SK-N-SH treated with all-trans-retinoic acid at 6 μM for 48 hours (cell line): ENCODE measurements at regions not wholly inside any gene's neighbourhood (a gene's known extent, or its start where the extent isn't known, plus 50 kb on each side); places are given as distances from the start of the nearest gene placed in this dataset.

Source experiments
- ATAC-seq: fragments of 200-7000 bp; cut with Tn5 transposase; 3 replicates; pipeline ENCODE4 v1.9.1; 2020; ENCODE audit warnings: mild to moderate bottlenecking, moderate library complexity
- ARNTL ChIP-seq: fragments of 450-650 bp; formaldehyde crosslinking; IDR thresholded peaks from 2 replicates; pipeline ENCODE4 v1.5.0; 2020; ENCODE audit warnings: low read depth, mild to moderate bottlenecking, moderate library complexity, borderline replicate concordance
- BACH2 ChIP-seq: fragments of 250-450 bp; sonication (Bioruptor Pico); IDR thresholded peaks from 2 replicates; pipeline ENCODE4 v1.9.0; 2021; ENCODE audit warnings: mild to moderate bottlenecking, borderline replicate concordance
- CSDC2 ChIP-seq: fragments of 250-450 bp; sonication (Bioruptor Pico); IDR thresholded peaks from 2 replicates; pipeline ENCODE4 v1.5.0; 2020; ENCODE audit warnings: mild to moderate bottlenecking, moderate library complexity
- ESRRG ChIP-seq: fragments of 250-450 bp; sonication (Bioruptor Pico); IDR thresholded peaks from 2 replicates; pipeline ENCODE4 v1.6.1; 2021; ENCODE audit warnings: mild to moderate bottlenecking
- GLIS3 ChIP-seq: fragments of 250-450 bp; sonication (Bioruptor Pico); IDR thresholded peaks from 2 replicates; pipeline ENCODE4 v1.5.0; 2020; ENCODE audit warnings: mild to moderate bottlenecking, moderate library complexity
- ISL1 ChIP-seq: fragments of 250-450 bp; sonication (Bioruptor Pico); IDR thresholded peaks from 2 replicates; pipeline ENCODE4 v2.1.2; 2022; ENCODE audit warnings: mild to moderate bottlenecking, moderate library complexity
- OSR1 ChIP-seq: fragments of 250-450 bp; sonication (Bioruptor Pico); IDR thresholded peaks from 2 replicates; pipeline ENCODE4 v1.8.0; 2022; ENCODE audit warnings: moderate library complexity, mild to moderate bottlenecking, inconsistent platforms
- RARB ChIP-seq: fragments of 250-450 bp; sonication (Bioruptor Pico); IDR thresholded peaks from 2 replicates; pipeline ENCODE4 v1.8.0; 2021; ENCODE audit warnings: mild to moderate bottlenecking, moderate library complexity
- SNAI2 ChIP-seq: fragments of 250-450 bp; sonication (Bioruptor Pico); IDR thresholded peaks from 2 replicates; pipeline ENCODE4 v1.5.0; 2020; ENCODE audit warnings: mild to moderate bottlenecking, moderate library complexity
- TCF4 ChIP-seq: fragments of 250-450 bp; sonication (Bioruptor Pico); IDR thresholded peaks from 2 replicates; pipeline ENCODE4 v1.8.0; 2021; ENCODE audit warnings: mild to moderate bottlenecking, moderate library complexity, borderline replicate concordance
- TOX ChIP-seq: fragments of 250-450 bp; sonication (Bioruptor Pico); IDR thresholded peaks from 2 replicates; pipeline ENCODE4 v1.8.0; 2021; ENCODE audit warnings: mild to moderate bottlenecking, moderate library complexity, borderline replicate concordance
- ZC3H10 ChIP-seq: fragments of 250-450 bp; sonication (Bioruptor Pico); IDR thresholded peaks from 2 replicates; pipeline ENCODE4 v1.5.1; 2021; ENCODE audit warnings: mild to moderate bottlenecking, moderate library complexity
- ZFP3 ChIP-seq: fragments of 250-450 bp; sonication (Bioruptor Pico); IDR thresholded peaks from 2 replicates; pipeline ENCODE4 v1.5.0; 2020; ENCODE audit warnings: mild to moderate bottlenecking, moderate library complexity
- ZFP30 ChIP-seq: fragments of 450-650 bp; formaldehyde crosslinking; IDR thresholded peaks from 2 replicates; pipeline ENCODE4 v1.5.0; 2022; ENCODE audit warnings: mild to moderate bottlenecking, moderate library complexity
- ZNF565 ChIP-seq: fragments of 450-650 bp; formaldehyde crosslinking; conservative IDR thresholded peaks from 2 replicates; pipeline ENCODE4 v1.5.0; 2020; ENCODE audit warnings: low read depth, mild to moderate bottlenecking, moderate library complexity
- ZNF70 ChIP-seq: fragments of 450-650 bp; formaldehyde crosslinking; IDR thresholded peaks from 2 replicates; pipeline ENCODE4 v1.5.0; 2020; ENCODE audit warnings: mild to moderate bottlenecking, moderate library complexity
- ZNF8 ChIP-seq: fragments of 450-650 bp; formaldehyde crosslinking; IDR thresholded peaks from 2 replicates; pipeline ENCODE4 v1.5.0; 2020; ENCODE audit warnings: mild to moderate bottlenecking, moderate library complexity
- TF ChIP-seq, protein P1 (sequence below): fragments of 250-450 bp; sonication (Bioruptor Pico); IDR thresholded peaks from 2 replicates; pipeline ENCODE4 v1.5.0; 2020; ENCODE audit warnings: mild to moderate bottlenecking, moderate library complexity
- TF ChIP-seq, protein P2 (sequence below): fragments of 250-450 bp; sonication (Bioruptor Pico); IDR thresholded peaks from 2 replicates; pipeline ENCODE4 v1.8.0; 2021; ENCODE audit warnings: low read depth, mild to moderate bottlenecking, moderate library complexity, borderline replicate concordance
- TF ChIP-seq, protein P3 (sequence below): fragments of 250-450 bp; sonication (Bioruptor Pico); IDR thresholded peaks from 2 replicates; pipeline ENCODE4 v1.8.0; 2020; ENCODE audit warnings: mild to moderate bottlenecking, moderate library complexity, borderline replicate concordance
- TF ChIP-seq, protein P4 (sequence below): fragments of 250-450 bp; sonication (Bioruptor Pico); IDR thresholded peaks from 2 replicates; pipeline ENCODE4 v1.5.1; 2021; ENCODE audit warnings: mild to moderate bottlenecking, moderate library complexity
- TF ChIP-seq, protein P5 (sequence below): fragments of 250-450 bp; sonication (Bioruptor Pico); IDR thresholded peaks from 2 replicates; pipeline ENCODE4 v1.5.1; 2020; ENCODE audit warnings: low read depth, mild to moderate bottlenecking, moderate library complexity

DNA sequence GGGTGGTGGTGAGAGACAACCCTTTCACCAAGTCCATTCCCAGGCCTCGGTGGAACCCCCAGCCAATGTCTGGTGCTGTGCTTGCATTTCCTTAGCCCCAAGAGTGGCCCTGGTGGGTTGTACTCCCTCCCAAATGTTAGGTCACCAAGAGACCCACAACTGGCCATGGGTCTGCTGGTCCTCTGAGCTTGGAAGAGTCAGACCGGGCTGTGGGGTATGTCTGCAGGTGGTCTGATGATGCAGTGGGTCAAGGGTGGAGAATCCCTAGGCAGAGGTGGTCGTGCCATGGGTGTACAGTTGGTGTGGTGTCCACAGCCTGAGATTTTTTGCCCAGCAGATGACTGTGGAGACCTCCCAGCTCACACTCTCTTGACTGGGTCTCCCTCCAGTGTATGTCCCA is 535.7 kb upstream of the CNKSR2 start:
- ATAC-seq: no peak
- TF ChIP-seq ZNF70 (CRISPR knock-in tag): no peak
- no peak for TF ChIP-seq SNAI2 (CRISPR knock-in tag)
- TF ChIP-seq, protein P1, sequence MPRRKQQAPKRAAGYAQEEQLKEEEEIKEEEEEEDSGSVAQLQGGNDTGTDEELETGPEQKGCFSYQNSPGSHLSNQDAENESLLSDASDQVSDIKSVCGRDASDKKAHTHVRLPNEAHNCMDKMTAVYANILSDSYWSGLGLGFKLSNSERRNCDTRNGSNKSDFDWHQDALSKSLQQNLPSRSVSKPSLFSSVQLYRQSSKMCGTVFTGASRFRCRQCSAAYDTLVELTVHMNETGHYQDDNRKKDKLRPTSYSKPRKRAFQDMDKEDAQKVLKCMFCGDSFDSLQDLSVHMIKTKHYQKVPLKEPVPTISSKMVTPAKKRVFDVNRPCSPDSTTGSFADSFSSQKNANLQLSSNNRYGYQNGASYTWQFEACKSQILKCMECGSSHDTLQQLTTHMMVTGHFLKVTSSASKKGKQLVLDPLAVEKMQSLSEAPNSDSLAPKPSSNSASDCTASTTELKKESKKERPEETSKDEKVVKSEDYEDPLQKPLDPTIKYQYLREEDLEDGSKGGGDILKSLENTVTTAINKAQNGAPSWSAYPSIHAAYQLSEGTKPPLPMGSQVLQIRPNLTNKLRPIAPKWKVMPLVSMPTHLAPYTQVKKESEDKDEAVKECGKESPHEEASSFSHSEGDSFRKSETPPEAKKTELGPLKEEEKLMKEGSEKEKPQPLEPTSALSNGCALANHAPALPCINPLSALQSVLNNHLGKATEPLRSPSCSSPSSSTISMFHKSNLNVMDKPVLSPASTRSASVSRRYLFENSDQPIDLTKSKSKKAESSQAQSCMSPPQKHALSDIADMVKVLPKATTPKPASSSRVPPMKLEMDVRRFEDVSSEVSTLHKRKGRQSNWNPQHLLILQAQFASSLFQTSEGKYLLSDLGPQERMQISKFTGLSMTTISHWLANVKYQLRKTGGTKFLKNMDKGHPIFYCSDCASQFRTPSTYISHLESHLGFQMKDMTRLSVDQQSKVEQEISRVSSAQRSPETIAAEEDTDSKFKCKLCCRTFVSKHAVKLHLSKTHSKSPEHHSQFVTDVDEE (CRISPR knock-in tag): no peak
- TF ChIP-seq GLIS3 (CRISPR knock-in tag): no peak
- TF ChIP-seq TCF4 (CRISPR knock-in tag): no peak
- no peak for TF ChIP-seq ZNF8 (CRISPR knock-in tag)
- TF ChIP-seq, protein P2, sequence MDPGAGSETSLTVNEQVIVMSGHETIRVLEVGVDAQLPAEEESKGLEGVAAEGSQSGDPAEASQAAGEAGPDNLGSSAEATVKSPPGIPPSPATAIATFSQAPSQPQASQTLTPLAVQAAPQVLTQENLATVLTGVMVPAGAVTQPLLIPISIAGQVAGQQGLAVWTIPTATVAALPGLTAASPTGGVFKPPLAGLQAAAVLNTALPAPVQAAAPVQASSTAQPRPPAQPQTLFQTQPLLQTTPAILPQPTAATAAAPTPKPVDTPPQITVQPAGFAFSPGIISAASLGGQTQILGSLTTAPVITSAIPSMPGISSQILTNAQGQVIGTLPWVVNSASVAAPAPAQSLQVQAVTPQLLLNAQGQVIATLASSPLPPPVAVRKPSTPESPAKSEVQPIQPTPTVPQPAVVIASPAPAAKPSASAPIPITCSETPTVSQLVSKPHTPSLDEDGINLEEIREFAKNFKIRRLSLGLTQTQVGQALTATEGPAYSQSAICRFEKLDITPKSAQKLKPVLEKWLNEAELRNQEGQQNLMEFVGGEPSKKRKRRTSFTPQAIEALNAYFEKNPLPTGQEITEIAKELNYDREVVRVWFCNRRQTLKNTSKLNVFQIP: no peak
- no peak for TF ChIP-seq RARB
- TF ChIP-seq ARNTL (CRISPR knock-in tag): no peak
- TF ChIP-seq OSR1 (CRISPR knock-in tag): no peak
- no peak for TF ChIP-seq ZNF565
- TF ChIP-seq, protein P3, sequence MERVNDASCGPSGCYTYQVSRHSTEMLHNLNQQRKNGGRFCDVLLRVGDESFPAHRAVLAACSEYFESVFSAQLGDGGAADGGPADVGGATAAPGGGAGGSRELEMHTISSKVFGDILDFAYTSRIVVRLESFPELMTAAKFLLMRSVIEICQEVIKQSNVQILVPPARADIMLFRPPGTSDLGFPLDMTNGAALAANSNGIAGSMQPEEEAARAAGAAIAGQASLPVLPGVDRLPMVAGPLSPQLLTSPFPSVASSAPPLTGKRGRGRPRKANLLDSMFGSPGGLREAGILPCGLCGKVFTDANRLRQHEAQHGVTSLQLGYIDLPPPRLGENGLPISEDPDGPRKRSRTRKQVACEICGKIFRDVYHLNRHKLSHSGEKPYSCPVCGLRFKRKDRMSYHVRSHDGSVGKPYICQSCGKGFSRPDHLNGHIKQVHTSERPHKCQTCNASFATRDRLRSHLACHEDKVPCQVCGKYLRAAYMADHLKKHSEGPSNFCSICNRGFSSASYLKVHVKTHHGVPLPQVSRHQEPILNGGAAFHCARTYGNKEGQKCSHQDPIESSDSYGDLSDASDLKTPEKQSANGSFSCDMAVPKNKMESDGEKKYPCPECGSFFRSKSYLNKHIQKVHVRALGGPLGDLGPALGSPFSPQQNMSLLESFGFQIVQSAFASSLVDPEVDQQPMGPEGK (CRISPR knock-in tag): no peak
- no peak for TF ChIP-seq ZFP30 (CRISPR knock-in tag)
- TF ChIP-seq TOX (CRISPR knock-in tag): no peak
- TF ChIP-seq ZFP3 (CRISPR knock-in tag): no peak
- TF ChIP-seq, protein P4, sequence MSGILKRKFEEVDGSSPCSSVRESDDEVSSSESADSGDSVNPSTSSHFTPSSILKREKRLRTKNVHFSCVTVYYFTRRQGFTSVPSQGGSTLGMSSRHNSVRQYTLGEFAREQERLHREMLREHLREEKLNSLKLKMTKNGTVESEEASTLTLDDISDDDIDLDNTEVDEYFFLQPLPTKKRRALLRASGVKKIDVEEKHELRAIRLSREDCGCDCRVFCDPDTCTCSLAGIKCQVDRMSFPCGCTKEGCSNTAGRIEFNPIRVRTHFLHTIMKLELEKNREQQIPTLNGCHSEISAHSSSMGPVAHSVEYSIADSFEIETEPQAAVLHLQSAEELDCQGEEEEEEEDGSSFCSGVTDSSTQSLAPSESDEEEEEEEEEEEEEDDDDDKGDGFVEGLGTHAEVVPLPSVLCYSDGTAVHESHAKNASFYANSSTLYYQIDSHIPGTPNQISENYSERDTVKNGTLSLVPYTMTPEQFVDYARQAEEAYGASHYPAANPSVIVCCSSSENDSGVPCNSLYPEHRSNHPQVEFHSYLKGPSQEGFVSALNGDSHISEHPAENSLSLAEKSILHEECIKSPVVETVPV (CRISPR knock-in tag): no peak
- TF ChIP-seq BACH2: no peak
- no peak for TF ChIP-seq ISL1 (CRISPR knock-in tag)
- TF ChIP-seq ZC3H10 (CRISPR knock-in tag): no peak
- TF ChIP-seq ESRRG (CRISPR knock-in tag): no peak

DNA sequence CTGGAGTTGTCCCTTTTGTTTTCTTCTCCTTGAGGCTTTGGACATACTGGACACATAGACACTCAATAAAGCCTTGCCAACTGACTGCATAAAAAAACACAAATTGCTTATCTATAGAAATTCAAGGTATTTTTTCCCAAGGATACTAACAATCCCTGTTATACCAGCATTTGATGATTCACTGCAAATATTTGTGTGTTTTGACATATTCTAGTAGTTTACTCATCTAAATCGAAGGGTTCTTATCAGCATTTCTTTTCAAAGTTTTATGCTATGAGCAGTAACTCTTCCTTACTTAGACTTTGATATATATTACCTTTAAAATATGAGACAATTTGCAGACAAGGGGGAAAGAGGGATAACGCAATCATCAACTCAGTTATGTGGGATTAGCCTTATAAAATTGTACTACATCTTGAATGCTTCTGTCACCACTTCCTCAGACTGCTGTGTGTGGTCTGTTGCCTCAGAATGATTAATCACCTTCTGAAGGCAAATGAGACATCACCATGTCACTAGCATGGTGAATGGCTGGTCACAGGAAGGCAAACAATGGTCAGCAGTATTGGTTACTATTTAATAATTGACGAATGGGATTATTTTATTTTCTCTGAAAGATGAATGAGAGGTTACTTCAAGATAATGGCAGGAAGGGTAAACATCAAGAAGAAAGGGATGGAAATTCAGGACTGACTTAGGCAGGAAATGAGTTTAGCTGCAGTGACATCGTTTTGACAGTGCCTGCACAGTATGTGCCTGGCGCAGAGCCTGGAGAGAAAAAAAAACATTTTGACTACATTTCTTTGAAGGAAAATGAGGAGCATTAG is 544.3 kb upstream of the CNKSR2 start:
- TF ChIP-seq BACH2 (no peak), ZNF8 (CRISPR knock-in tag) (no peak), TCF4 (CRISPR knock-in tag) (no peak), ESRRG (CRISPR knock-in tag) (no peak), GLIS3 (CRISPR knock-in tag) (no peak), ZNF70 (CRISPR knock-in tag) (no peak), TOX (CRISPR knock-in tag) (no peak)
- TF ChIP-seq, protein P5, sequence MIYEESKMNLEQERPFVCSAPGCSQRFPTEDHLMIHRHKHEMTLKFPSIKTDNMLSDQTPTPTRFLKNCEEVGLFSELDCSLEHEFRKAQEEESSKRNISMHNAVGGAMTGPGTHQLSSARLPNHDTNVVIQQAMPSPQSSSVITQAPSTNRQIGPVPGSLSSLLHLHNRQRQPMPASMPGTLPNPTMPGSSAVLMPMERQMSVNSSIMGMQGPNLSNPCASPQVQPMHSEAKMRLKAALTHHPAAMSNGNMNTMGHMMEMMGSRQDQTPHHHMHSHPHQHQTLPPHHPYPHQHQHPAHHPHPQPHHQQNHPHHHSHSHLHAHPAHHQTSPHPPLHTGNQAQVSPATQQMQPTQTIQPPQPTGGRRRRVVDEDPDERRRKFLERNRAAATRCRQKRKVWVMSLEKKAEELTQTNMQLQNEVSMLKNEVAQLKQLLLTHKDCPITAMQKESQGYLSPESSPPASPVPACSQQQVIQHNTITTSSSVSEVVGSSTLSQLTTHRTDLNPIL (CRISPR knock-in tag): no peak
- ATAC-seq: no peak

DNA sequence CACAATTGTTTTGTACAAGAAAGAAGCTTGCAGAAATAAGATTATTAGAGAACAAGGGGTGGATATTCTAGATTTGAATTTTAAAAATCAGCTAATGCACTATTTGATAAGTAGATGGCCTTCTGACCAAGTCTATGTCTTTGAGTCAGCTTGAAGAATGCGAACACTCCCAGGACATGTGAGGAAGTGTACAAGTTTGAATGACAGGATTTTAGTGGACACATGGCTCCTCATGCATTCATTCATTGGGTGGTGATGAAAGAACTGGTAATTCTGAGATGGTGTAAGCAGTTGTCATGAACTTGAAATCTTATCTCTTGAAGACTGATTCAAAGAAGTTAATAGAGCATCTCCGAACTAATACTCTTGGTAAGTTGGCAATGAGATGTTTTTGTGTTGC is 548.2 kb upstream of the CNKSR2 start:
- no peak for ATAC-seq
- TF ChIP-seq OSR1 (CRISPR knock-in tag) (no peak), BACH2 (no peak), ESRRG (CRISPR knock-in tag) (no peak), GLIS3 (CRISPR knock-in tag) (no peak), ISL1 (CRISPR knock-in tag) (no peak), ZNF565 (no peak), ARNTL (CRISPR knock-in tag) (no peak), CSDC2 (CRISPR knock-in tag) (no peak), SNAI2 (CRISPR knock-in tag) (no peak)
- TF ChIP-seq, protein P3 (CRISPR knock-in tag): no peak
- TF ChIP-seq, protein P2: no peak
- TF ChIP-seq, protein P5 (CRISPR knock-in tag): no peak
